Prostate gland (tissue), 2 donors: ENCODE measurements at regions not wholly inside any gene's neighbourhood (a gene's known extent, or its start where the extent isn't known, plus 50 kb on each side); places are given as distances from the start of the nearest gene placed in this dataset.

Source experiments
- POLR2A ChIP-seq: fragments of 450-650 bp; IDR thresholded peaks from one replicate; pipeline ENCODE4 v1.6.1; 2016; ENCODE audit warnings: antibody characterized with exemption, mild to moderate bottlenecking
- POLR2AphosphoS5 ChIP-seq: sonication (generic); formaldehyde crosslinking; IDR thresholded peaks from one replicate; pipeline ENCODE4 v1.6.1; 2017; ENCODE audit warnings: antibody characterized with exemption
- TF ChIP-seq, protein P1 (sequence below), 4 experiments: fragments of 200-600 bp in 2 of 4; fragments of 450-650 bp in 2 of 4; sonication (generic) in 2 of 4; IDR thresholded peaks; 1 replicate in 3 of 4; 2 replicates in 1 of 4; pipeline ENCODE4 v1.5.1; 2016 to 2019; ENCODE audit warnings: antibody characterized with exemption in 4 of 4, mild to moderate bottlenecking in 2 of 4, moderate library complexity in 2 of 4

DNA sequence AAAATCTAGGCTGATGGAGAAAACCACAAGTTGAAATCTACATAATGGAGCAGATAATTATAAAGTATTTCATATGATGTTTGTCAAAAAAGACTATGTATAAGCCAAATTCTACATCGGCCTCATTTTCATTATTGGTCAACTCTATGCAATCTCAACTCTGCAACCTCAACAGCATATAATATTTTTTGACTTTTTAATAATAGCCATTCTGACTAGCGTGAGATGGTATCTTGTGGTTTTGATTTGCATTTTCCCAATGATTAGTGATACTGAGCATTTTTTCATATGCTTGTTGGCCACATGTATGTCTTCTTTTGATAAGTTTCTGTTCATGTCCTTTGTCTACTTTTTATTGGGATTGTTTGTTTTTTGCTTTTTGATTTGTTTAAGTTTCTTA is 496.1 kb upstream of the SLC39A10 start:
- TF ChIP-seq, protein P1, sequence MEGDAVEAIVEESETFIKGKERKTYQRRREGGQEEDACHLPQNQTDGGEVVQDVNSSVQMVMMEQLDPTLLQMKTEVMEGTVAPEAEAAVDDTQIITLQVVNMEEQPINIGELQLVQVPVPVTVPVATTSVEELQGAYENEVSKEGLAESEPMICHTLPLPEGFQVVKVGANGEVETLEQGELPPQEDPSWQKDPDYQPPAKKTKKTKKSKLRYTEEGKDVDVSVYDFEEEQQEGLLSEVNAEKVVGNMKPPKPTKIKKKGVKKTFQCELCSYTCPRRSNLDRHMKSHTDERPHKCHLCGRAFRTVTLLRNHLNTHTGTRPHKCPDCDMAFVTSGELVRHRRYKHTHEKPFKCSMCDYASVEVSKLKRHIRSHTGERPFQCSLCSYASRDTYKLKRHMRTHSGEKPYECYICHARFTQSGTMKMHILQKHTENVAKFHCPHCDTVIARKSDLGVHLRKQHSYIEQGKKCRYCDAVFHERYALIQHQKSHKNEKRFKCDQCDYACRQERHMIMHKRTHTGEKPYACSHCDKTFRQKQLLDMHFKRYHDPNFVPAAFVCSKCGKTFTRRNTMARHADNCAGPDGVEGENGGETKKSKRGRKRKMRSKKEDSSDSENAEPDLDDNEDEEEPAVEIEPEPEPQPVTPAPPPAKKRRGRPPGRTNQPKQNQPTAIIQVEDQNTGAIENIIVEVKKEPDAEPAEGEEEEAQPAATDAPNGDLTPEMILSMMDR (IDR thresholded peaks at IDR 0.05): no peak
- TF ChIP-seq POLR2A (no peak), POLR2AphosphoS5 (no peak)
